Heart left ventricle (tissue), 16 donors: ENCODE measurements at regions not wholly inside any gene's neighbourhood (a gene's known extent, or its start where the extent isn't known, plus 50 kb on each side); places are given as distances from the start of the nearest gene placed in this dataset.

ENCODE experiments used
- ATAC-seq, 4 donors: fragments of 200-7000 bp; cut with Tn5 transposase; one replicate each; pipeline ENCODE4 v1.9.1; 2020 to 2022; ENCODE audit warnings: moderate library complexity in 4 of 4, mild to moderate bottlenecking in 3 of 4, moderate number of reproducible peaks in 1 of 4
- DNase-seq, 5 donors: peaks; one replicate each; pipeline ENCODE4 v3.0.0-alpha.2; 2020
- H3K27ac ChIP-seq, 12 donors: fragments of 200-600 bp; sonication (generic) in 4 of 12; one replicate each; pipeline versions ENCODE4 v1.5.0 to v1.8.0; 2016 to 2022; ENCODE audit warnings: mild to moderate bottlenecking in 2 of 12
- H3K27me3 ChIP-seq, 9 donors: fragments of 200-600 bp; sonication (generic) in 2 of 9; one replicate each; pipeline versions ENCODE4 v1.5.1 to v1.8.0; 2016 to 2022; ENCODE audit warnings: mild to moderate bottlenecking in 3 of 9
- H3K36me3 ChIP-seq, 9 donors: fragments of 200-600 bp; sonication (generic) in 2 of 9; one replicate each; pipeline versions ENCODE4 v1.5.0 to v1.8.0; 2018 to 2022; ENCODE audit warnings: mild to moderate bottlenecking in 2 of 9
- H3K4me1 ChIP-seq, 12 donors: fragments of 200-600 bp; sonication (generic) in 4 of 12; one replicate each; pipeline versions ENCODE4 v1.5.0 to v1.8.0; 2016 to 2022; ENCODE audit warnings: mild to moderate bottlenecking in 3 of 12
- H3K4me3 ChIP-seq, 12 donors: fragments of 200-600 bp; sonication (generic) in 4 of 12; one replicate each; pipeline versions ENCODE4 v1.5.0 to v1.8.0; 2017 to 2022; ENCODE audit warnings: mild to moderate bottlenecking in 9 of 12, moderate library complexity in 4 of 12
- H3K9me3 ChIP-seq, 12 donors: fragments of 200-600 bp; sonication (generic) in 4 of 12; one replicate each; pipeline versions ENCODE4 v1.5.0 to v1.8.0; 2016 to 2022; ENCODE audit warnings: mild to moderate bottlenecking in 1 of 12
- POLR2A ChIP-seq, 2 donors: fragments of 450-650 bp; IDR thresholded peaks; one replicate each; pipeline ENCODE4 v1.6.1; 2017; ENCODE audit warnings: antibody characterized with exemption in 2 of 2, mild to moderate bottlenecking in 2 of 2, moderate library complexity in 2 of 2
- whole genome bisulfite sequencing, 4 donors: extraction: QIAGEN DNeasy Blood & Tissue Kit in 2 of 4; methylation state at CpG; one replicate each; pipeline versions ENCODE4 v1.1.5 to v1.1.7; 2013 to 2018; 5-methylcytosine and 5-hydroxymethylcytosine counted together
- intact Hi-C, 10 donors: fragments of 100-400 bp; cut with DNase I; formaldehyde crosslinking; loops; one replicate each; pipeline versions ENCODE4 v1.11.1 to v1.14.2; 2022
- TF ChIP-seq, protein P1 (sequence below), 12 donors: fragments of 200-600 bp; sonication (generic) in 4 of 12; IDR thresholded peaks; one replicate each; pipeline versions ENCODE4 v1.5.0 to v1.8.0; 2018 to 2022; ENCODE audit warnings: antibody characterized with exemption in 12 of 12, mild to moderate bottlenecking in 5 of 12
- donor health status: ischemic (EF 13 %, LVEDD 7.1; RV severe dilation, severe dysfunction).
- donor health status: healthy with polysubstance abuse.
- donor health status: DM: no; HTN: yes; CAD: no.
- donor health status: DM: no; HTN: no; CAD: no.
- donor health status: ischemic (EF 25% LVEDD 6.9; RV normal size, moderate dysfunction).
- donor health status: ischemic (EF 25% LVEDD 5.7; RV mildly dilated, moderate dysfunction).
- donor health status: healthy.
- donor health status: DM: yes; HTN: yes; CAD: no.
- donor health status: ischemic (EF 35%, LVEDD 5.7; RV mildly dilated, moderate dysfunction).
- donor health status: nonischemic (EF 11% LVEDD 7.7; RV severe dilation, severe dysfunction).
- donor health status: DM: yes; HTN: yes; CAD: no.
- donor health status: PGD.
- donor health status: ischemic (EF 29% LVEDD 5.4; RV normal size, mild dysfunction).
- donor health status: nonischemic (EF 23%, LVEDD 6.1; RV moderate dilation, normal function).

DNA sequence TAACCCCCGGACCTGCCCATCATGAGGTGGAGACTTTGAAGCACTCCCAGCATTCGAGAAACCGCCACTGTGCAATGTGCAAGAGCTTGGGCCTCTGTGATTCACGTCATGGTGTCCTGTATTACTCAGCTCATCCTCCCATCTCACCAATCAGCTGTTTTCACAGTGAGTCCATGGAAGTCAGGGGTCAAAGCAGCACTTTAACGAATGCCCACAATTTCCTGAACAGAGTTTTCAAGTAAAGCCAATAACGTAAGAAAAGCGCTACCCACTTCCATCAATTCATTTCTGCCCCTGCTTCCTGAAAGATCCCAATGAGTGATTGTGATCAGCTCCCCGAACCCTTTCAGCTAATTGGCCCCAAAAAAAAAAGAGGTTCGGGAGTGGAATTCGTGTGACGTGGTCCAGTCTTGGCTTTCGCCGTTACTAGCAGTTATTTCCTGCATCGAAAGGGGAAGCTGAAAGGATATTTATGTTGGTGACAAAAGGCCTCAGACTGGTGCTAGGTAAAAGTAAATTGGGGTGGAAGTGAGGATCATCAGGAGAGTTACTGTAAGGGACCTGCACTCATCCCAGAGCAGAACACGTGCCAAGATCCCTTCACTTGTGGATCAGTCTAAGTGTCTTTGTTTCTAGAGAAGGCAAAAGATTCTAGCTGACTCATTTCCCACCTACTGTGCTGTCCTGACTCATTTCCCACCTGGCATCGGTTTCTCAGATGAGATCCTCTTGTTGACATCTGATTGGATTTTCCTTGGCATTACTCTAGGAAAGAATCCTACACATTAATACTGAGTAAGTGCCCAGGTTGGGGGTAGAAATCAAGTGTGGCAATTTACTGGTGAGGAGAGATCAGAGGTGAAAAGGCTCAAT, 136.7 kb upstream of the NUDT7 start:
- H3K4me1 ChIP-seq: peaks cover 0 to 13% (median 0%) of the 10 kb centered on the region in 12 donors
- H3K27ac ChIP-seq: peak overlapping the region in 2 of 12 donors; percentile 30 to 54
- no peak overlapping the region for H3K4me3 ChIP-seq
- no peak for DNase-seq
- TF ChIP-seq, protein P1, sequence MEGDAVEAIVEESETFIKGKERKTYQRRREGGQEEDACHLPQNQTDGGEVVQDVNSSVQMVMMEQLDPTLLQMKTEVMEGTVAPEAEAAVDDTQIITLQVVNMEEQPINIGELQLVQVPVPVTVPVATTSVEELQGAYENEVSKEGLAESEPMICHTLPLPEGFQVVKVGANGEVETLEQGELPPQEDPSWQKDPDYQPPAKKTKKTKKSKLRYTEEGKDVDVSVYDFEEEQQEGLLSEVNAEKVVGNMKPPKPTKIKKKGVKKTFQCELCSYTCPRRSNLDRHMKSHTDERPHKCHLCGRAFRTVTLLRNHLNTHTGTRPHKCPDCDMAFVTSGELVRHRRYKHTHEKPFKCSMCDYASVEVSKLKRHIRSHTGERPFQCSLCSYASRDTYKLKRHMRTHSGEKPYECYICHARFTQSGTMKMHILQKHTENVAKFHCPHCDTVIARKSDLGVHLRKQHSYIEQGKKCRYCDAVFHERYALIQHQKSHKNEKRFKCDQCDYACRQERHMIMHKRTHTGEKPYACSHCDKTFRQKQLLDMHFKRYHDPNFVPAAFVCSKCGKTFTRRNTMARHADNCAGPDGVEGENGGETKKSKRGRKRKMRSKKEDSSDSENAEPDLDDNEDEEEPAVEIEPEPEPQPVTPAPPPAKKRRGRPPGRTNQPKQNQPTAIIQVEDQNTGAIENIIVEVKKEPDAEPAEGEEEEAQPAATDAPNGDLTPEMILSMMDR (IDR thresholded peaks at IDR 0.05): no peak
- TF ChIP-seq POLR2A (IDR thresholded peaks at IDR 0.05): no peak
- no peaks in the 10 kb centered on the region for H3K36me3 ChIP-seq
- ATAC-seq: peak in 1 of 4 donors; percentile 70
- H3K9me3 ChIP-seq: no peaks in the 10 kb centered on the region
- WGBS, 4 donors: 55 to 60% (median 57%) methylated on average over 16 of the region's 16 CpGs
- peaks cover 0 to 11% (median 0%) of the 10 kb centered on the region in 9 donors for H3K27me3 ChIP-seq
- intact Hi-C loops: loop anchor here in 4 of 10 donors (2.0 to 10.0 kb wide), 3 partner anchors 77 to 349 kb away; partner anchors contain the start of gene ADAMTS18 (in 2 of the 4)

DNA sequence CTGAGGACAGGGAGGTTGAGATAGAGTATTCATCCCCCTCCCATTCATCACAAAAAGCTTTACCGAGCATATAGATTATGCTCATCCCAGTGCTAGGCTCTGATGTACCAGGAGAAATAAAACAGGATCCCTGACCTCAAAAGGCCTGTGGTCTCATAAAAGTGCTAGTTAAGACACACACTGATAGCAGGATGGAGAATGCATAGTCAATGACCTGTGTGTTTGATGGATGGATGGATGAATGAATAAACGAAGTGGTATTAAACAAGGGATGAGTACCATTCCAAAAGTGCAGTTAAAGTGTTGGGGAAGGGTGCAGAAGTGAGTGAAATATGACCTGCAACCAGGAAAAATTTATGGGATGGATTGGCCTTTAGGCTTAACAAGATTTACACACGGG, 133.9 kb upstream of the NUDT7 start:
- peaks cover 0 to 5% (median 0%) of the 10 kb centered on the region in 12 donors for H3K4me1 ChIP-seq
- peaks cover 0 to 11% (median 0%) of the 10 kb centered on the region in 9 donors for H3K27me3 ChIP-seq
- H3K9me3 ChIP-seq: no peaks in the 10 kb centered on the region
- no peak for ATAC-seq
- intact Hi-C loops: loop anchor here in 3 of 10 donors (5.0 to 10.0 kb wide), 2 partner anchors 74 to 154 kb away; partner anchors contain the start of gene ADAMTS18 (in 2 of the 3)
- H3K36me3 ChIP-seq: no peaks in the 10 kb centered on the region
- H3K4me3 ChIP-seq: no peak overlapping the region
- WGBS, 4 donors: 69 to 83% (median 80%) methylated on average over 3 of the region's 3 CpGs
- DNase-seq: no peak
- no peak overlapping the region for H3K27ac ChIP-seq
- TF ChIP-seq, protein P1 (IDR thresholded peaks at IDR 0.05): no peak

DNA sequence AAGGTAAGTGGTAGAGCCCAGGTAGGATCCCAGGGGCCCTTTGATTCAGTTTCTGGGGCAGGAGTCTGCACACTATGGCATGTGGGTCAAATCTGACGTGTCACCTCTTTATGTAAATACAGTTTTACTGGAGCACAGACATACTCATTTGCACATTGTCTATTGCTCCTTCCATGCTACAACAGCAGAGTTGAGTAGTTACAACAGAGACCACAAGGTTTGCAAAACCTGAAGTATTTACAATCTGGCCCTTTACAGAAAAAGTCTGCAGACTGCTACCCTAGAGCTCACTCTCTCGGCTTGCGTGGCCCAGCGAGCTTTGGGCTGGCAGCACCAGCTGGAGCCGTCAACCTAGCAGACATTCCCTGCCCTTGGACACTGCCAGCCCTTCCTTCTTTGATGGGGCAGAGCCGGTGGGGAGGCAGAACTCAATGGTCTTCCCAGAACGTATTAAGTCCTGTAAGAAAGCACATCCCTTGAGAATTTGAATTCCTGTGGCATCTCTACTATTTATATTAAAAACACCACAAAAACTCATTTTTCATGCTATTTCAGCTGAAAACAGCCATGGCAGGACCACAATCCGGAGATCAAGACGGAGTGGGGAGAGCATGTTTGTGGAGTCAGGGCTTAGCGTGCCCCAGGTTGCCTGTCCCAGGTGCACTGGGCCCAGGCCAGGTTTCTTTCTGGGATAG, 133.1 kb upstream of the NUDT7 start:
- 88 to 92% (median 91%) methylated on average over 10 of the region's 10 CpGs for WGBS, 4 donors
- no peak overlapping the region for H3K27ac ChIP-seq
- peaks cover 0 to 11% (median 0%) of the 10 kb centered on the region in 9 donors for H3K27me3 ChIP-seq
- no peak overlapping the region for H3K4me3 ChIP-seq
- no peaks in the 10 kb centered on the region for H3K36me3 ChIP-seq
- TF ChIP-seq, protein P1 (IDR thresholded peaks at IDR 0.05): no peak
- no peak for TF ChIP-seq POLR2A (IDR thresholded peaks at IDR 0.05)
- no peak for DNase-seq
- peaks cover 0 to 6% (median 0%) of the 10 kb centered on the region in 12 donors for H3K4me1 ChIP-seq
- intact Hi-C loops: loop anchor here in 3 of 10 donors (5.0 to 10.0 kb wide), 2 partner anchors 73 to 154 kb away; partner anchors contain the start of gene ADAMTS18 (in 2 of the 3)
- ATAC-seq: no peak
- no peaks in the 10 kb centered on the region for H3K9me3 ChIP-seq

DNA sequence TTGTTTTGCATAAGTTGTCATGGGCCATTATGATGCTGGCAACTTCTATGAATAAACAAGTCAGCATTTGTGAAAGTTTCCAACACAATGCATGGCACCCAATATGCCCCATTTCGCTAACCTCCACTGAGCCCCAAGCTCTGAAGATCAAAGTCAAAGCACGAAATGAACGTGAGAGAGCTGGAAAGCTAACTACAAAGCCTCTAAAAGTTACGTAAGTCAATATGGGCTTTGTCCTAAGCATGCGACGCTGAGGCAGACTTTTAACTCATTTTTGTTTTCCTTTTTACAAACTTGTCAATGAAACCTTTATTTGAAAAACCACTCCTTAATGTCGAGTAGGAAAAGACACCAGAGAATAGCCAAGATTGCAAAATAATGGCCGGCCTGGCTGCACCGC, 131.6 kb upstream of the NUDT7 start:
- Histone ChIP-seq H3K27me3 (peaks cover 0 to 11% (median 0%) of the 10 kb centered on the region in 9 donors), H3K36me3 (no peaks in the 10 kb centered on the region), H3K27ac (no peak overlapping the region), H3K4me1 (peaks cover 0 to 6% (median 0%) of the 10 kb centered on the region in 12 donors), H3K9me3 (no peaks in the 10 kb centered on the region), H3K4me3 (no peak overlapping the region)
- ATAC-seq (no peak), DNase-seq (no peak)
- TF ChIP-seq, protein P1 (IDR thresholded peaks at IDR 0.05): no peak
- TF ChIP-seq POLR2A (IDR thresholded peaks at IDR 0.05): no peak
- intact Hi-C loops: no loop called here
- WGBS, 4 donors: 89 to 94% (median 91%) methylated on average over 9 of the region's 9 CpGs
